ENCODE measurements at regions not wholly inside any gene's neighbourhood (a gene's known extent, or its start where the extent isn't known, plus 50 kb on each side); places are given as distances from the start of the nearest gene placed in this dataset.

DNA sequence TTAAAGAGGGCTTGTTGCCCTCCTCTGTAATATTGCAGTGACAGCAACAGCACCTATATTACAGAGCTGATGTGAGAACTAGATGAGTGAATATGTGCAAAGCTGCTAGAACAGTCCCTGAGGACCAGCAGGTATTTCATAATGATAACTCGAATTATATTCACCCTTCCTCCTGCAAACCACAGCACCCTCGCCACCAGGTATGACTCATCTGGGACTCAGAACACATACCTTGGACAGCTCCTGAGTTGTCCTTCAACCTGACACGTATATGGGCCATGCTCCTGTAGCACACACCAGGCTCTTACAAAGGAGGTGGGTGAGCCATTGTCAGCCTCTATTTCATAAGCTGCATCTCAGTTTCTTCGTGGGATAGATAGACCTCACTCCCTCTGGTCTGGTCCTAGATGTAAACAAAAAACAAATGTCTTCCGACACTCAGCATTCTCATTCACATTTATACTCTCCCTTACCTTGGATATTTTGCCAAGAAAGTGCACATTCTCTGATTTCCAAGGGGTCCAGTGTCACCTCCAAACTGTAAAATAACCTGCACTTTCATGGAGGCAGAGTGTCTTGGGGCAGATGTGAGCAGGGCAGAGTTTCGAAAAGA, 124.5 kb downstream of the TLE3 start:
- no peak for TF ChIP-seq CTCF (IDR thresholded peaks at IDR 0.05; ENCODE audit: borderline replicate concordance, extremely low read depth, low read length, poor library complexity, severe bottlenecking)
- TF ChIP-seq EZH2 (IDR thresholded peaks at IDR 0.05; ENCODE audit: borderline replicate concordance, low read depth, low read length, severe bottlenecking), result no peak
